GM19455 (cell line): ENCODE measurements at regions not wholly inside any gene's neighbourhood (a gene's known extent, or its start where the extent isn't known, plus 50 kb on each side); places are given as distances from the start of the nearest gene placed in this dataset.
A peak's percentile ranks its signal among the peaks of the same experiment; 100 is the strongest.

Source experiments
- ATAC-seq: cut with Tn5 transposase; IDR thresholded peaks from one replicate; pipeline ENCODE4 v1.9.1; 2021; ENCODE audit not compliant: unreplicated experiment

DNA sequence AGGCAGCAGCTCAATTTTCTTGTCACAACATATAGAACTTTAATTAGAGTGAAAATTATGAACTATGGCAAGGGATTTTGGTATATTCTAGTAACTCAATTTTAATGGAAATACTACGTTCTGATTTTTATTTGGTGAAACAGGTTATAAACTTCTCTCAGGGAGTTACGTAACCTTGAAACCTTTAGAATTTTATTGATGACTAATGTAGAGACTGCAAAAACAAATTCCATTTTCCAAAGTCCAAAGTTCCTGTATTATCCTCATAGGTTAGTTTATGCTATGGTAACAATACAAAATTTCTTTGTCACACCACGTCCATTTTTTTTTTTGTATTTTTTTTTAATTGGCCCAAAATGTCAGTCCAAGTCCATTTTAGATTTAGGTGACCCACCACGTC is 185.7 kb downstream of the KLF5 start:
- ATAC-seq = no peak

DNA sequence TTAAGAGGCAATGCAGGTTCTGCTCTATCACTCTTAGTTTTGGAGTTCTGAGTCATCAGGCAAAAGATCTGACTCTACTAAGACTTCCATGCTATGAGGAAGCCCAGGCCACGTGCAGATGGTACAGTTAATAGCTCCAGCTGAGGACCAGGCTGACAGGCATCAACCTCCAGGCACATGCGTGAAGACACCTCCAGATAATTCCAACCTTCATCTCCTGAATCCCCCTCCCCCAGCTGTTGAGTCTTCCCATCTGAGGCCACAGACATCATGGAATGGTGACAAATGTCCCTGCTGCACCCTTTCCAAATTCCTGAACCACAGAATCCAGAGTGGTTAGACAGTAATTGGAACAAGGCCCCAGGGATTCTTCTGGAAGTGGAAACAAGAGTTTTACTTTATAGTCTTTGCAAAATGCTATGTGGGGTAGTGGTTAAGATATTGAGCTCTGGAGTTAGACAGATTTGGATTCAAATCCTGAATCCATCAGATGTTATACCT is 183.8 kb downstream of the KLF5 start:
- no peak for ATAC-seq

DNA sequence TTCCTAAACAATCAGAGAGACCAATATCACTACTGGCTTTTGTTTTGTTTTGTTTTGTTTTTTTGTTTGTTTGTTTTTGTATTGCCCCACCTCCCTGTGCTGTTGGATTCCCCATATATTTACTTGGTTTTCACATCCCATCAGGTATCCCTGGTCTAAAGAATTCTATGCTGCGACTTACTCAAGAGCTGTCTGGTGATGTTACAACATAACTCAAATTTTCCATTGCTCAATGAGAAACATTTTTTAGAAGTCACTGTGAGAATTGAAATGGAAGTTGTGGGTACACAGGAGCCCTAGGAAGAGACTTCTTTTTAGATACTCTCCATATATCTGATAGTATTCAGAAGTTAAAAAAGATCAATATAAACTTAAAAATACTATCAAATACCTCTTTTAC is 181.4 kb downstream of the KLF5 start:
- ATAC-seq = no peak

DNA sequence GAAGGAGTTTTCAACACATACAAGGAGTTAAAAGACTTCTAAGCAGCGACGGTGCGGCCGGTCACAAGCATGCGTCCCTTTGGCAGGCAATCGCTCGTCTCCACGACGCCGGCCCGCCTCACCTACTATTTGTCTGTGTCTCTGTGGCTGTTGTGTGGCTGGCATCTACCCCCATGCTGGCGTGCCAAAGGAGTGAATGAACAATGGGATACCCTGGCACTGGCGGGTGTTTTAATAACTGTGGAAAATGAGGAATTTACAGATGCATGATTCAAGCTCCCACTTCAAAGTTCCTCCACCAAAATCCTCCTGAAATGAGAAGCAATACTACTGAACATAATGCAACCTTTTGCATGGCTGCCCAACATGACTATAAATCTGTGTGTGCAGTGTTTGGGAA is 176.6 kb downstream of the KLF5 start:
- ATAC-seq = no peak

DNA sequence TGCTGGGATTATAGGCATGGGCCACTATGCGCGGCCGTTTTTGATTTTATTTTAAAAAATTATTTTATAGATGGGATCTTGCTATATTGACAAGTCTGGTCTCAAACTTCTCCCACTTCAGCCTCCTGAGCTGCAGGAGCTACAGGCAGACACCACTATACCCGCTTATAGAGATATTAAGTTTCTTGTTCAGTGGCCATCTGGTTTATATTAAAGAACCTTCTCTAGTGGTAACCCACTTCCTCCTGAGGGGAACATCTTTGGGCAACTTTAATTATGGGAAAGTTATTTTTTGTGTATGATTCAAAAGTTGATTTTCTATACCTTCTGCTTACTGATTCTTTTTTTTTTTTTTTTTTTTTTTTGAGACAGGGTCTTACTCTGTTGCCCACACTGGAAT is 172.7 kb downstream of the KLF5 start:
- ATAC-seq = no peak

DNA sequence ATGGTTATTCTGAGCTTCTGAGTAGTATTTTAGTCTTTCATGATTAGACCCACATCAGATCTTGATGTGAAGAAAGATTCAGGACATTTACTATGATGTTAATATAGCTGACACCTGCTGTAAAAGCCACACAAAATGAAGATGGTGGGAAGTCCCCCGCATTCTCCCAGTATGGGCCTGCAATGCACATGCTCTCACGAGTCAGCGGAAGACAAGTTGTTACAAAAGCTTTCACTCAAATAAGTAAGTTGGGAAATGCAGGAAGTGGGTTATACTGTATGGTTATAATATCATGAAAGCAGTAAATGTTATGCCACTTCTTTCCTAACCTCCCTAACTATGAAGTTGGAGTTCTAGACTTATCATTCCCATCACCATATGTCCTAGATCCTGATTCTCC is 171.9 kb downstream of the KLF5 start:
- ATAC-seq = no peak

DNA sequence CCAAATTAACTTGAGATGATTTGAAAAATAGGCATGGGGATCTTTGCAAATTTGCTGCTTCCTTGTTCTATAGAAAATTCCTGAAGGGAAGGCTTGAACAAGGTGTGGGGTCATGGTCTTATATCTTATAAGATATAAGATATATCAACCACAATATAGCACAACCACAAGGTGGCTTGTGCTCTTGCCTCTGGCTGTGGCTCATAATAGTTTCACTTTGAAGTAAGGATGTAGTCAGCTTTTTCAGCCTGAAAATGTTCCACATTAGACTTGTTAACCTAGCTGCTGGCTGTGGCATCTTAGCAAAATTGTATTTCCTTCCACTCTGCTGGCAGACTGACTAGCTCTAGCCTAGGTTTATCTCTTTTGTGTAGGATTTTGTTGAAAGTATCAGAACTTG is 169.7 kb downstream of the KLF5 start:
- ATAC-seq = no peak

DNA sequence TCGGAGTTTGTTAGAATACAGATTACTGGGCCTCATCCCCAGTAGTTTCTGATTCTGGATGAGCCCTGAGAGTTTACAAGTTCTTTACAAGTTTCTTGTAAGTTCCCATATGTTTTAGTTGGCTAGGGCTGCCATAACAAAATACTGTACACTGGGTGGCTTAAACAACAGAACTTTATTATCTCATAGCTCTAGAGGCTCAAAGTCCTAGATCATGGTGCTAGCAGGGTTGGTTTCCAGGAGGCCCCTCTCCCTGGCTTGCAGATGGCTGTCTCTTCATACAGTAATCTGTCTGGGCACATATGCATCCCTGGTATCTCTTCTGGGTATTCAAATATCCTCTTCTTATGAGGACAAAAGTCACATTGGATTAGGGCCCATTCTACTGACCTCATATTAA is 167.2 kb downstream of the KLF5 start:
- ATAC-seq = no peak

DNA sequence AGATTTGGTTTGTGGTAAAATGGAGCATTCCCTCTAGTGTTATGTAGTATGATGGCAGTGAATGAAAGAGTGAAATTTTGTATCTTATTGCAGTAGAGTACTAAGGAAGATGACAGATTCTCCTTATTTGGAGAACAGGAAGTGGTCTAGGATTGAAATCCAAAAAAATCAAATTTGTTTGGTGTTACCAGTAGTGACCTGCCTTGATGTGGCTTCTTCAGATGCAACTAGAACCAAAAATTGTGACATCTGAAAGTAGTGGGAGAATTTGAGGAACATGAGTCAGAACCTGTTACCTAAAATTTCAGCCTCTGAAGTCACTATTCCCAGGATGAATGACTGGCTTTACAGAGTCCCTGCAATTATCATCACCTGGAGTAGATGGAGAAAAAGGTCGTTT is 165.9 kb downstream of the KLF5 start:
- no peak for ATAC-seq

DNA sequence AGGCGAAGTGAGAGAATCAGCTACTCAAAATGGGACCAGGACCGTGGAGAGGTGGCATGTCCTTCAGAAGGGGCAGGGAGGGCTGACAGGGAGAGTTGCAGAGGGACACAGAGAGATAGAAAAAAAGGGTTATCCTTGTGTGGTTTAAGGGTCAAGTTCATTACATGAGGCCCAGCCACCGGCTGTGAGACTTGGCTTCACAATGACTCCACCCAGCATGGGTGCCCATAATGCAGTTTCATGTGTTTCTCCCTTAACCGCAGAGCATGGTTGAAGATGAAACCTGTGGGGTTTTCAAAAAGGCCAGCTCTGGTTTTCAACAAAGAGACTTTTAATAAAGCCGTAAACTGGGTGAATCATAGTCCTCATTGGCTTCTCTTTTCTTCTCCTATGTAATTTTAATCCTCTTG is 164.6 kb downstream of the KLF5 start:
- ATAC-seq = peak; percentile 87

DNA sequence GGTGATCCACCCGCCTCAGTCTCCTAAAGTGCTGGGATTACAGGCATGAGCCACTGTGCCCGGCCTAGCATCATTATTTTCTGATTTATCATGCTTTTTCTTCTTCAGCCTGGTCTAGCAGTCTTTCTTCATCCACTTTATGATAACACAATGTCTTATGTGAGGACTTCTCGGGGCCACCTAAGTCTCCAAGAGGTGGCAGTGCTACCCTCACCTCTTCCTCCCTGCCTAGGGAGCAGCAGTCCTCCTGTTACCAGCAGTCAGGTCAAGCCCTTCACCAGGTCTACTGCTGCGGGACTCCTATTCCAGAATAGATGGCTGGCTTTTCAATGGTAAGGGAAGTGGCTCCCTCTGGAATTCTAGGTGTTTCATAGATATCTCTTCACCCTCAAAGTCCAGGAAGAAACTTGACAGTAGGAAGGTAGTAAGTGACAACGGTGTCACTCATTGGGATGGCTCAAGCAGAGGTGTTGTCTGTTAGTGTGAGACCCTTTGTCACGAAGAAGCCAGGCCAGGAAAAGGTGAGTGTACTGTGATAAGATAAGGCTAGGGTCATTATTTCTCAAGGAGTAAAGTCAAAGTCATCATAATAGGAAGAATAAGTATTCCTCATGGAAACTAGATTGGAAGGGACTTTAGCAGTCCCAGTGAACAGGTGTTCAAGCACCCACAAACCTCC is 164.0 kb downstream of the KLF5 start:
- no peak for ATAC-seq

DNA sequence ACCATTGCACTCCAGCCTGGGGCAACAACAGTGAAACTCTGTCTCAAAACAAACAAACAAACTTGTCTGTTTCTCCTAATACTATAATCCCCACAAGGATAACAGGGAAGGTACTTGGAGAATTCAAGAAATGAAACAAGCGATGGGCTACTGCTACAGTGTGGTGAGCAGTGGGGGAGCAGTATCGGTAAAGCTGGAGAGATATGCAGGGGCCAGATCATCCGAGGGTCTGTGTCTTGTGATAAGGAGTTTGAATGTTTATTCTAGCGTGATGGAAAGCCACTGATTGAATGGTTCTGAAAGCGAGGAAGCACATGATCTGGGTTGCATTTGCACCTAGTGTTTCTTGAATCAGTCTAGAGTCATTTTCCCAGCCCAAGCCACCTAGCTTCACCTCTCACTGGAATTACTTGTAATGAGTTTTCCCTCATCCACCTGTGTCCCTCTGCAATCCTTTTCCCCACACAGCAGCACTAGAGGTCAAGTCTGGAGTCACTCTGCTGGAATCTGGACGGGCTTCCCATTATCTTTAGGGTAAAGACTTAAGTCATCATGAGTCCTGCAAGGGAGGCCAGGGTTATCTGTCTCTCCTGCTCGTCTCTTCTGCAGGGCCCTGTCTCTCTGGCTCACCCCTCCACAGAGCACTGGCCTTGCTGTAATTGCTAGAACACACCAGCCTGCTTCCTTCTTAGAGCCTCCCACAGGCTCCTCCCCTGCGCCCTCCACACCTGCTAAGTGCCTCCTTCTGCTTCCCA is 162.3 kb downstream of the KLF5 start:
- ATAC-seq = no peak

DNA sequence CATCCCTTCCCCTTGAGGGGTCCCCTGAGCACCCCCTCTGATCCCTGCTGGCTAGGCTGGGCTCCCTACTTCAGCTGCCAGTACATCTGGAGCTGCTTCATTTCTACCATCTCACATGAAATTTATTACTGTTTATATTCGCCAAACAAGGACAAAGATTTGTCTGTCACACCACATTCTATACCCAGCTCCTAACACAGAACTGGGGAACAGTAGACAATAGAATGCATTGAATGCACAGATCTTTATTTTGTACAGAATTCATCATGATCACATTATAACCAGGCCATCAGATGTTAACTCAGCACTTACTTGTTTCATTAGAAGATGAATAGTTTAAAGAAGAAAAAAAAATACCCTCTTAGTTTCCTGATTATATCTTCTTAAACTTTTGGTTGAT is 159.4 kb downstream of the KLF5 start:
- no peak for ATAC-seq

DNA sequence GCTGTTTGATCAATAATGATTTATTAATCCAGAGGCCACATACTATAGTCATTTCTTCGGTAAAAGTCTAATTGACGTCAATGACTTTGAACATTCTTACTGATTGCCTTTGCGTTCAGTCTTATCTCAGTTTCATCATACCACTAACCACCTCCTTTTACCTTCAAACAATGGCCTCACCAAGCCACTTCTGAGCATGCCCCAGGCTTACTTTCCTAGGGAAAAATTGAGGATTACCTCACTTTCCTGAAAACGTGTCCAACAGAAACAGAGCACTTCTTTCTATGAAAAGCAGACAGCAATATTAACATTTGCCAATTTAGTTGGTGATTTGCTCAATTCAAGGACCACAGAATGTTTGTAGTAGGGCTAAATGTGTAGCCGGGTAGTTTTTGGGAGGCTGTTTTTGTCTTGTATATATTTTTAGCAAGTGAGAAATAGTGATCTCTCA is 157.6 kb downstream of the KLF5 start:
- ATAC-seq = no peak

DNA sequence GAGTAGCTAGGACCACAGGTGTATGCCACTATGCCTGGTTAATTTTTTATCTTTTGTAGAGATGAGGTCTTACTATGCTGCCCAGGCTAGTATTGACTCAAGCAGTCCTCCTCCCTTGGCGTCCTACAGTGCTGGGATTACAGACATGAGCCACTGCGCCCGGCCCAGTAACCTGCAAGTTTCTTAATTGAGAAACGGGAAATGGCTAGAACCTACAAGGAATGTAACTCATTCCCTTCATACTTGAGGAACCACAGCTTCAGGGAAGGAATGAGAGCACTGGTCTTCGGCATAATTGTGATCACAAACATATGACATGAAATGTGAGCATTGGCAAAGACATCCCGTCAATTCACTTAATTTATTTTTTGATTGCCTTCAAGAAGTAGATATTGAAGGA is 157.0 kb downstream of the KLF5 start:
- ATAC-seq = no peak

DNA sequence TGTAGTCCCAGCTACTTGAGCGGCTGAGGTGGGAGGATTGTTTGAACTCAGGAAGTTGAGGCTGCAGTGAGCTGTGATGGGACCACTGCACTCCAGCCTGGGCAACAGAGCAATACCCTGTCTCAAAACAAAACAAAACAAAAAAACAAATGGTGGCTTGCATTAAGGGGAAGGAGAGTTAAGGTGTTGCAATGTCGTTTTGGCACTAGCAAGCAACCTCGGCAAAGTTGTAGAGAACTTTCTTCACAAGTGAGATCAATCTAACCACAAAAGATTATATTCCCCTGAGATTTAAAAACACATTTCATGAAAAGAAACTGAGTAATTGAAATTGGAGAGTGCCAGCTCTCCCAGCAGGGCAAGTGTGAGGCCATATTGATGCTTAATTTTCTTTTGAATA is 153.7 kb downstream of the KLF5 start:
- no peak for ATAC-seq

DNA sequence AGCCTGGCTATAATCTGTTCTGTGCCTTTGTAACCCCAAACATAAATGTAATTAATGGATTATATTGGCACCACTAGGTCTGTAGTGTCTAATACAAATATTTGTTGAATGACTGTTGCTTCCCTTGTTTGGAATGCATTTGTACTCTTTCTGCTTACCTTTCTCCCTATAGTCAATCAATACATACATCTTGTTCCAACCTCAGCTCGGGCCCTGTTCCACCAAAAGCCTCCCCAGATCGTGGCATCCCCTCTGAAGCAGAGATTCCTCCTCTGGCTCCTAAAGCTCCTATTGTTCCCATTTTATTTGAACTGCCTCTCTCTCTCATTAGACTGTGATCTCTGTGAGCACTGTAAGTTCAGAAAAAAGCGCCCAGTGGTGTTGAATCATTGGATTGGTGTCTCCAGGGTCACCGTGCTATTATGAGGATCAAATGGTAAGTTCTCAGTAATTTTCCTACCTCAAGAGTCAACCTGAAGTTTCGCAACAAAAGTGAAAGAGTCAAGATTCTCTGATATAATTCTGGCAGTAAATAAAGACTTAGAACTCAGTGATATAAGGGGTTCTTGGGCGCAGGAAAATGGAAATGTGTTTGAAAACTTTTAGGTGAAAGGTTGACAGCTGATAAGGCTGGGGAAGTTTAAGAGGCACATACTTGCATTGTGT is 151.5 kb downstream of the KLF5 start:
- ATAC-seq = no peak

DNA sequence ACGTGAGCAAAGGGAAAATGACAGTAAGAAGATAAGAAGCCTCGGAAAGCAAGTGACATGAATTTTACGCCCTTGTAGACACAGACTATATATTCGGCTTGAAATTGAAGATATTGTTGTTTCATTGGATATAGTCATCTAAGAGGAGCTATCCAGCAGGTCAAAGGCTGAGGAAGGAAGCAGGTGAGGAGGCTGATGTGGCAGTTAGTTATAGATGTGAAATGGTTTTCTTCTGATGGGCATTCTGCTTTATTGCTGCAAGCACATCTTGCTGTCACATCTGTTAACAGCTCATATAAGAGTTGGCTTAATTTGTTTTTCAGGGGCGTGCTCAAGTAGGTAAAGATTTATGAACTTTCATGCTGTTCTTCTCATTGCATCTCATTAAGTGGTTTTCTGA is 146.1 kb downstream of the KLF5 start:
- ATAC-seq = no peak

DNA sequence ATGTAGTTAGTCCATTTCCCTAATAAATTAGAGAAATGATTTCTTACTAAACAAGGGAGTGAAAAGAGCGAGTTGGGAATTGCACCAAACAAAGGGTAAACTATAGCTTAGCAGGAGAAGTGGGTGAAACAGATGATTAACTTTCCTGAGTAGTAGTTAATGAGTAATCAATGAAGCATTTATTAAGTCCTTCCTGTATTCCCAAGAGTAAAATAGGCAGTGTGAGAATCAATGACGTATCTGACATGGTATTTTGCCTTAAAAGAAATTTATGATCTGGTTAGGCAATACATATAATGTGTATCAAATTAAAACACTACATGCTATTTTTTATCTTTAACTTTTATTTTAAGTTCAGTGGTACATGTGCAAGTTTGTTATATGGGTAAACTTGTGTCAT is 142.8 kb downstream of the KLF5 start:
- no peak for ATAC-seq

DNA sequence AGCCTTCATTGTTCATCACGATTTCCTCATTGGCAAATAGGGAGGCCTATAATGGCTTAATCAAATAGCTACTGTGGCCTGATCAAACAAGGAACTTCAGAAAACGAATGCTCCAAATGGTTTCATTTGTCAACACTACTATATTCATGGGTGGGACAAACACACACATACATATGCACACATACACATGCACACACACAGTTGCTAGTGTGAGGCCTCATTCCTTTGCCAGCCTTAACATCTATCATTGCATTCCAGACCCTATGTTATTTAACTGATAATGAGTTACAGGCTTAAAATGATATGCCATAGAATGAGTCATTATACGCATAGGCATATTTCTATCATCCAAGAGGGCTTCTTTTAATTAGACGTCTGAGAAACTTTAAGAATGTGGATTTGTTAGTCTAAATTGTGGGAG is 140.2 kb downstream of the KLF5 start:
- no peak for ATAC-seq

DNA sequence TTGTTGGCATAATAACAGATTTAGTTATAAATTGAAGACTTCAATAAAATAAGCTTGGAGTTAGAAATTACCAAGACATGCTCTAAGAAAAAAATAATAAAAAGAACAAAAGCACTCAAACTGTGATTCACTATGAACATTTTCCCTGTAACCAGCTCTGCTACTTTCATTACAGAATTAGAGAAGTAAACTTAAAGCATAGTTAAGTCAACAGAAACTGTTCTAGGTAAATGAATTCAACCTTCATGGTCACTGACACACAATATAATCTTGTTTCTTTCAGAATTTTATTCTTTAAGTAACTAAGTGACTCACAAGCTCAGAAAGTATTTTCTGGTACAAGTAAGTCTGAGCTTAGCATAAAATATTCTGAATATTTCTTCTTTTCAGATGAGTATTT is 136.3 kb downstream of the KLF5 start:
- no peak for ATAC-seq

DNA sequence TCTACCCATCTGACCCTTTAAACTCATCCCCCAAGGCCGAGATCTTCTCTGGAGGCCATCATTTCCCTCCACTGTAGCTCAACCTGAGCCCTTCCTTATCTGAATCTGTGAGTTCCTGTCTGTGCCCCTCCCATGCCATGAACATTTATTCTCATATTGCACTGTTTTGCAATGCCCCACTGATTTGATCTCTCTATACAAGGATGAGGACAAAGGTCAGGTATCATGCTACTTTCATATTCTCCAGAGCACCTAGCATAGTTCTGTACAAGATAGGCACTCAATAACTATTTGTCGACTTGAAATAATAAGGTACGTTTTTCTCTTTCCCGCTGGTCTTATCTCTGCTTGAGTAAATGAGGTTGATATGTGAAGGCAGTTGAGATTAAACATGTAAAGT is 135.5 kb downstream of the KLF5 start:
- ATAC-seq = no peak
